ENCODE measurements at regions not wholly inside any gene's neighbourhood (a gene's known extent, or its start where the extent isn't known, plus 50 kb on each side); places are given as distances from the start of the nearest gene placed in this dataset.

- H3K36me3 Mint-ChIP-seq (ENCODE audit: low read depth) = no peaks in the 10 kb centered on the region
- DNase-seq = no peak
- no peaks in the 10 kb centered on the region for H3K9me3 Mint-ChIP-seq
- H3K27me3 Mint-ChIP-seq = peaks cover 5% of the 10 kb centered on the region
- no peak for TF ChIP-seq CTCF (IDR thresholded peaks at IDR 0.05)
- no peak overlapping the region for H3K4me3 Mint-ChIP-seq
- intact Hi-C loops (cut with micrococcal nuclease) = no loop called here
- H3K27ac Mint-ChIP-seq = no peak overlapping the region
- no peak for ATAC-seq (ENCODE audit: low read depth)
- POLR2A ChIA-PET = no interaction called here
- CTCF ChIA-PET = no interaction called here
- no peaks in the 10 kb centered on the region for H3K4me1 Mint-ChIP-seq
Measured at GRCh38 chr5:107313921-107314320, 356.8 kb downstream of the EFNA5 start.

- H3K4me3 Mint-ChIP-seq = no peak overlapping the region
- no peak for TF ChIP-seq CTCF (IDR thresholded peaks at IDR 0.05)
- DNase-seq (no peak), ATAC-seq (ENCODE audit: low read depth) (no peak)
- H3K27me3 Mint-ChIP-seq = peaks cover 5% of the 10 kb centered on the region
- no peaks in the 10 kb centered on the region for H3K4me1 Mint-ChIP-seq
- CTCF ChIA-PET = no interaction called here
- H3K9me3 Mint-ChIP-seq = no peaks in the 10 kb centered on the region
- intact Hi-C loops (cut with micrococcal nuclease) = no loop called here
- H3K36me3 Mint-ChIP-seq (ENCODE audit: low read depth) = no peaks in the 10 kb centered on the region
- POLR2A ChIA-PET = no interaction called here
- no peak overlapping the region for H3K27ac Mint-ChIP-seq
Measured at GRCh38 chr5:107313098-107313497, 357.6 kb downstream of the EFNA5 start.

- POLR2A ChIA-PET = no interaction called here
- CTCF ChIA-PET = interaction anchor here (0.6 kb wide), 1 partner anchor 9 kb away, joined by 3 read pairs; no protein-coding TSS in a partner anchor
- no peak for DNase-seq
- no peaks in the 10 kb centered on the region for H3K9me3 Mint-ChIP-seq
- no peak for ATAC-seq (ENCODE audit: low read depth)
- intact Hi-C loops (cut with micrococcal nuclease) = no loop called here
- H3K27ac Mint-ChIP-seq = no peak overlapping the region
- no peaks in the 10 kb centered on the region for H3K4me1 Mint-ChIP-seq
- H3K27me3 Mint-ChIP-seq = no peaks in the 10 kb centered on the region
- H3K4me3 Mint-ChIP-seq = no peak overlapping the region
- no peak for TF ChIP-seq CTCF (IDR thresholded peaks at IDR 0.05)
- H3K36me3 Mint-ChIP-seq (ENCODE audit: low read depth) = no peaks in the 10 kb centered on the region
Measured at GRCh38 chr5:107310181-107310580, 360.6 kb downstream of the EFNA5 start.

GRCh38 chr5:107306594-107306993 lies 364.1 kb downstream of the EFNA5 start:
- DNase-seq (no peak), ATAC-seq (ENCODE audit: low read depth) (no peak)
- Mint-ChIP-seq H3K27ac (no peak overlapping the region), H3K4me3 (no peak overlapping the region), H3K36me3 (ENCODE audit: low read depth) (no peaks in the 10 kb centered on the region), H3K4me1 (no peaks in the 10 kb centered on the region), H3K9me3 (no peaks in the 10 kb centered on the region), H3K27me3 (no peaks in the 10 kb centered on the region)
- TF ChIP-seq CTCF (IDR thresholded peaks at IDR 0.05) = no peak
- ChIA-PET CTCF (interaction anchor here (0.8 kb wide), 1 partner anchor 265 kb away, joined by 3 read pairs; no protein-coding TSS in a partner anchor), POLR2A (no interaction called here)
- intact Hi-C loops (cut with micrococcal nuclease) = no loop called here

- Mint-ChIP-seq H3K36me3 (ENCODE audit: low read depth) (no peaks in the 10 kb centered on the region), H3K27me3 (no peaks in the 10 kb centered on the region), H3K4me1 (no peaks in the 10 kb centered on the region), H3K27ac (no peak overlapping the region), H3K4me3 (no peak overlapping the region), H3K9me3 (no peaks in the 10 kb centered on the region)
- DNase-seq (no peak), ATAC-seq (ENCODE audit: low read depth) (no peak)
- ChIA-PET POLR2A (no interaction called here), CTCF (interaction anchor here (0.8 kb wide), 1 partner anchor 266 kb away, joined by 3 read pairs; no protein-coding TSS in a partner anchor)
- TF ChIP-seq CTCF (IDR thresholded peaks at IDR 0.05) = no peak
- intact Hi-C loops (cut with micrococcal nuclease) = no loop called here
Measured at GRCh38 chr5:107306002-107306401, 364.7 kb downstream of the EFNA5 start.

Data from activated B cell treated with CpG ODN at 0.5 μM for 24 hours (primary cell).